HG02938 (cell line): ENCODE measurements at regions not wholly inside any gene's neighbourhood (a gene's known extent, or its start where the extent isn't known, plus 50 kb on each side); places are given as distances from the start of the nearest gene placed in this dataset.
"Not testable (repeated sequence)": the region's sequence is repeated elsewhere in the genome, so short reads cannot be mapped to it uniquely, and the experiment has no call there.

Source experiments
- ATAC-seq: cut with Tn5 transposase; IDR thresholded peaks from one replicate; pipeline ENCODE4 v1.9.1; 2021; ENCODE audit warnings: mild to moderate bottlenecking, moderate library complexity; ENCODE audit not compliant: unreplicated experiment

- no peak for ATAC-seq
These were observed 462.8 kb upstream of the NFIA start for GRCh38 chr1:60619581-60619980.

GRCh38 chr1:60615666-60616065, 466.7 kb upstream of the NFIA start:
- no peak for ATAC-seq

GRCh38 chr1:60612790-60613189, 469.6 kb upstream of the NFIA start:
- no peak for ATAC-seq

- not testable (repeated sequence) for ATAC-seq
These were observed 475.4 kb upstream of the NFIA start for GRCh38 chr1:60606921-60607320.

GRCh38 chr1:60600532-60600931, 481.8 kb upstream of the NFIA start:
- ATAC-seq, result no peak

GRCh38 chr1:60599574-60599973, 482.8 kb upstream of the NFIA start:
- ATAC-seq, result no peak

GRCh38 chr1:60598041-60598910, 484.1 kb upstream of the NFIA start:
- no peak for ATAC-seq

GRCh38 chr1:60596791-60597750, 485.3 kb upstream of the NFIA start:
- ATAC-seq, result no peak

GRCh38 chr1:60591583-60591982, 490.8 kb upstream of the NFIA start:
- ATAC-seq, result no peak

GRCh38 chr1:60589916-60590315, 492.4 kb upstream of the NFIA start:
- no peak for ATAC-seq

GRCh38 chr1:60589046-60589748, 493.2 kb upstream of the NFIA start:
- no peak for ATAC-seq

- no peak for ATAC-seq
These were observed 498.0 kb upstream of the NFIA start for GRCh38 chr1:60584371-60584770.

GRCh38 chr1:60583696-60584095, 498.7 kb upstream of the NFIA start:
- no peak for ATAC-seq

GRCh38 chr1:60581455-60582220, 500.7 kb upstream of the NFIA start:
- ATAC-seq, result no peak

GRCh38 chr1:60577029-60577428, 503.5 kb upstream of the C1orf87 start:
- no peak for ATAC-seq

- ATAC-seq, result no peak
These were observed 501.9 kb upstream of the C1orf87 start for GRCh38 chr1:60575326-60575977.

GRCh38 chr1:60573726-60574409, 500.3 kb upstream of the C1orf87 start:
- ATAC-seq, result no peak

GRCh38 chr1:60573121-60573520, 499.6 kb upstream of the C1orf87 start:
- ATAC-seq, result no peak

- ATAC-seq, result no peak
These were observed 498.8 kb upstream of the C1orf87 start for GRCh38 chr1:60572378-60572777.
